ENCODE measurements at regions not wholly inside any gene's neighbourhood (a gene's known extent, or its start where the extent isn't known, plus 50 kb on each side); places are given as distances from the start of the nearest gene placed in this dataset.

- TF ChIP-seq CTCF (IDR thresholded peaks at IDR 0.05) (no peak), POLR2A (IDR thresholded peaks at IDR 0.05) (no peak)
These were observed 279.0 kb downstream of the SLC16A7 start for GRCh38 chr12:59874781-59875180.
